ENCODE measurements at regions not wholly inside any gene's neighbourhood (a gene's known extent, or its start where the extent isn't known, plus 50 kb on each side); places are given as distances from the start of the nearest gene placed in this dataset.

DNA sequence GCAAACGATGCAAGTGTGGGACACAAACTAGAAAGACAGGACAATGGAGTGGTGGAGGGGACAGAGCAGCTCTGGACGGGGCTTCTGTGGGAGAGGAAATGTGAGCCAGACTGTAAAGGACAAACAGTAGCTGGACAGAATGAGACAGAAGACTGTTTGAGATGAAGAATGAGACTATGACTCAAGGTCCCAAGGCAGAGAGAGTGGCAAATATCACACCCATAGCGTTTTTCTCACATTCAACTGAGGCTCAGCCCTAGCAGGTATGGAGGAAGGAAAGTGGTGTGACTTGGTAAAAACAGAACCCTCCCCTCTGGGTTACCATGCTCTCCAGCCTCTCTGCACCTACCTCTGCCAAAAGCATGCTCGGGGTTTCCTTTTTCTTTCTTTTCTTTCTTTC lies 96.5 kb downstream of the RPL27A start:
- H3K36me3 Mint-ChIP-seq, result no peaks in the 10 kb centered on the region
- H3K9me3 Mint-ChIP-seq, result peaks cover 0 to 1% (median 0%) of the 10 kb centered on the region in 7 donors
- no peak for DNase-seq
- Histone ChIP-seq H3K27ac (ENCODE audit: low read depth in 1 of 2, low read length in 2 of 2) (no peak overlapping the region), H3K4me3 (replicated peaks in 1 of 3; ENCODE audit: low read depth in 2 of 3, low read length in 3 of 3) (no peak overlapping the region), H3K9me3 (replicated peaks in 1 of 2; ENCODE audit: control insufficient read depth in 1 of 2, insufficient read depth in 1 of 2, low read length in 2 of 2) (no peaks in the 10 kb centered on the region), H4K20me1 (ENCODE audit: insufficient read depth, low read length) (no peaks in the 10 kb centered on the region), H3K4me1 (ENCODE audit: control insufficient read depth in 1 of 2, insufficient read depth in 2 of 2, low read length in 2 of 2) (no peaks in the 10 kb centered on the region), H3K27me3 (ENCODE audit: control insufficient read depth in 2 of 2, insufficient read depth in 2 of 2, low read length in 2 of 2) (no peaks in the 10 kb centered on the region), H3K36me3 (replicated peaks in 1 of 2; ENCODE audit: control insufficient read depth in 1 of 2, insufficient read depth in 2 of 2, low read length in 2 of 2) (no peaks in the 10 kb centered on the region), H3K9ac (ENCODE audit: insufficient read depth, low read length, poor library complexity, severe bottlenecking) (no peak overlapping the region), H3K79me2 (ENCODE audit: insufficient read depth, low read length) (no peaks in the 10 kb centered on the region), H3K4me2 (replicated peaks; ENCODE audit: extremely low read depth, low read length, poor library complexity, severe bottlenecking) (no peak overlapping the region), H2AFZ (ENCODE audit: insufficient read depth, low read depth, low read length, poor library complexity, severe bottlenecking) (no peak overlapping the region)
- peaks cover 3 to 5% (median 4%) of the 10 kb centered on the region in 3 donors for H3K27me3 Mint-ChIP-seq (ENCODE audit: low read depth in 3 of 3)
- no peak overlapping the region for H3K4me3 Mint-ChIP-seq
- TF ChIP-seq CTCF (IDR thresholded peaks at IDR 0.05), result no peak
- peak overlapping the region in 1 of 7 donors; percentile 2 for H3K27ac Mint-ChIP-seq
- H3K4me1 Mint-ChIP-seq, result peaks cover 3% of the 10 kb centered on the region
- WGBS (ENCODE audit: insufficient coverage), result 90% methylated on average over 2 of the region's 4 CpGs
- intact Hi-C loops (cut with micrococcal nuclease), result no loop called here

DNA sequence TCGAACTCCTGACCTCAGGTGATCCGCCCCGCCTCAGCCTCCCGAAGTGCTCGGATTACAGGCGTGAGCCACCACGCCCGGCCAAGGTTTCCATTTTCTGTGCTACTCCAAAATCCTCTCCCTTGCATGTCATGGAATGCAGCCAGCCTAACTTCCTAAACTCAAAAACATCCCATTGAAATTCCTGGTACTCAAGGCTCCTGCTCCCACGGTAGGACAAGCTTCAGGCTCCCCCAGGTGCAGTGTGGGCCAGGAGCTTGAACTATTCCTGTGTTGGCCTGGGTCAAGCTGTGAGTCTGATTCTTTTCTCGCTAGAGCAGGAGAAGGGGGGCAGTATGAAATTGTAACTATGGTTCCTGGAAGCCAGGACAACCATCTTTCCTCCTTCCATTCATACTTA lies 97.1 kb downstream of the RPL27A start:
- H3K4me2 ChIP-seq (replicated peaks; ENCODE audit: extremely low read depth, low read length, poor library complexity, severe bottlenecking), result no peak overlapping the region
- intact Hi-C loops (cut with micrococcal nuclease), result no loop called here
- H3K9me3 Mint-ChIP-seq, result peaks cover 0 to 1% (median 0%) of the 10 kb centered on the region in 7 donors
- H3K4me3 Mint-ChIP-seq, result peak overlapping the region in 1 of 2 donors; percentile 27
- WGBS (ENCODE audit: insufficient coverage), result 96% methylated on average over 8 of the region's 10 CpGs
- no peaks in the 10 kb centered on the region for H3K79me2 ChIP-seq (ENCODE audit: insufficient read depth, low read length)
- no peak overlapping the region for H3K9ac ChIP-seq (ENCODE audit: insufficient read depth, low read length, poor library complexity, severe bottlenecking)
- DNase-seq, result no peak
- H3K36me3 ChIP-seq (replicated peaks in 1 of 2; ENCODE audit: control insufficient read depth in 1 of 2, insufficient read depth in 2 of 2, low read length in 2 of 2), result no peaks in the 10 kb centered on the region
- H3K36me3 Mint-ChIP-seq, result no peaks in the 10 kb centered on the region
- H3K4me3 ChIP-seq (replicated peaks in 1 of 3; ENCODE audit: low read depth in 2 of 3, low read length in 3 of 3), result no peak overlapping the region
- TF ChIP-seq CTCF (IDR thresholded peaks at IDR 0.05), result no peak
- H3K27me3 ChIP-seq (ENCODE audit: control insufficient read depth in 2 of 2, insufficient read depth in 2 of 2, low read length in 2 of 2), result no peaks in the 10 kb centered on the region
- H3K27ac ChIP-seq (ENCODE audit: low read depth in 1 of 2, low read length in 2 of 2), result no peak overlapping the region
- no peaks in the 10 kb centered on the region for H4K20me1 ChIP-seq (ENCODE audit: insufficient read depth, low read length)
- no peak overlapping the region for H2AFZ ChIP-seq (ENCODE audit: insufficient read depth, low read depth, low read length, poor library complexity, severe bottlenecking)
- peaks cover 3 to 5% (median 4%) of the 10 kb centered on the region in 3 donors for H3K27me3 Mint-ChIP-seq (ENCODE audit: low read depth in 3 of 3)
- H3K4me1 Mint-ChIP-seq, result no peaks in the 10 kb centered on the region
- no peaks in the 10 kb centered on the region for H3K4me1 ChIP-seq (ENCODE audit: control insufficient read depth in 1 of 2, insufficient read depth in 2 of 2, low read length in 2 of 2)
- no peaks in the 10 kb centered on the region for H3K9me3 ChIP-seq (replicated peaks in 1 of 2; ENCODE audit: control insufficient read depth in 1 of 2, insufficient read depth in 1 of 2, low read length in 2 of 2)
- H3K27ac Mint-ChIP-seq, result no peak overlapping the region

Data from CD14-positive monocyte (primary cell).